8988T (cell line): ENCODE measurements at regions not wholly inside any gene's neighbourhood (a gene's known extent, or its start where the extent isn't known, plus 50 kb on each side); places are given as distances from the start of the nearest gene placed in this dataset.

Source experiments
- DNase-seq: peaks from one replicate; pipeline ENCODE4 v3.0.0; 2011

- DNase-seq = no peak
Observed at GRCh38 chr12:92089559-92089958, 56.1 kb downstream of the BTG1 start.

- no peak for DNase-seq
Observed at GRCh38 chr12:92088805-92089204, 56.8 kb downstream of the BTG1 start.

- DNase-seq = no peak
Observed at GRCh38 chr12:92085736-92086040, 60.0 kb downstream of the BTG1 start.

GRCh38 chr12:92085040-92085735 lies 60.5 kb downstream of the BTG1 start:
- no peak for DNase-seq

- DNase-seq = no peak
Observed at GRCh38 chr12:92080911-92081285, 64.7 kb downstream of the BTG1 start.

- DNase-seq = no peak
Observed at GRCh38 chr12:92079054-92079385, 66.6 kb downstream of the BTG1 start.

- DNase-seq = no peak
Observed at GRCh38 chr12:92078167-92079053, 67.2 kb downstream of the BTG1 start.

GRCh38 chr12:92077530-92077929 lies 68.1 kb downstream of the BTG1 start:
- DNase-seq = no peak

GRCh38 chr12:92076101-92076500 lies 69.5 kb downstream of the BTG1 start:
- DNase-seq = no peak

GRCh38 chr12:92075425-92075914 lies 70.2 kb downstream of the BTG1 start:
- DNase-seq = no peak

GRCh38 chr12:92074889-92075288 lies 70.8 kb downstream of the BTG1 start:
- DNase-seq = no peak

- no peak for DNase-seq
Observed at GRCh38 chr12:92073094-92073493, 72.6 kb downstream of the BTG1 start.

GRCh38 chr12:92072112-92072511 lies 73.5 kb downstream of the BTG1 start:
- DNase-seq = no peak

- DNase-seq = no peak
Observed at GRCh38 chr12:92070864-92071445, 74.7 kb downstream of the BTG1 start.

- no peak for DNase-seq
Observed at GRCh38 chr12:92070054-92070863, 75.4 kb downstream of the BTG1 start.

- DNase-seq = no peak
Observed at GRCh38 chr12:92068459-92068858, 77.2 kb downstream of the BTG1 start.

- no peak for DNase-seq
Observed at GRCh38 chr12:92065639-92066038, 80.0 kb downstream of the BTG1 start.

GRCh38 chr12:92065018-92065499 lies 80.6 kb downstream of the BTG1 start:
- DNase-seq = no peak

- DNase-seq = no peak
Observed at GRCh38 chr12:92064422-92064821, 81.2 kb downstream of the BTG1 start.

GRCh38 chr12:92063641-92064040 lies 82.0 kb downstream of the BTG1 start:
- no peak for DNase-seq

- DNase-seq = no peak
Observed at GRCh38 chr12:92062539-92063493, 82.8 kb downstream of the BTG1 start.

- no peak for DNase-seq
Observed at GRCh38 chr12:92061061-92061460, 84.6 kb downstream of the BTG1 start.
